ENCODE measurements at regions not wholly inside any gene's neighbourhood (a gene's known extent, or its start where the extent isn't known, plus 50 kb on each side); places are given as distances from the start of the nearest gene placed in this dataset.

DNA sequence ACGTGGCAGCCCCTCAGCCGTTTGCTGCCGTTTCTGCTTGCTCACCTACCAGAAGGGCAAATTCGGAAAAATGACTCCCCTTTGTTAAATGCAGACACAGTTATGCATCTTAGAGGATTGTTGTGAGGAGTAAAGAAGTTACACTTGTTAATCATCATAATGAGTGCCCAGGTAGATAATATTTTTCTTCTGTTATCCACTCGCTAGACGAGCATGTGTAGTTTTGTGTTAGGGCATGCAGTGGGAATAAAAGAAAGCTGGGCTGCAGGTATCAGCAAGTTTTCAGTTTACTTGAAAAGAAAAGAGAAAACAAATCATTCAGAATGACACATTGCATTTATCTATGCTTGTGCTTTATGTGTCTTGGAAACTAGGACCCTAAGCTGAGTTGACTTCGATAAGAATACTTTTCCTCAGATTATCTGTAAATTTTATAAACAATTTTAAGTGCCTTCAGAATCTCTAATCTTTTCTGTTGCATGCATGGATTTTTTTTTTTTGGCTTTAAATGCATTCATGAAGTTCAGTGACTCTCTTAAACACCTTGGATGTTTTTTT is 365.3 kb downstream of the QKI start (continued):
- TF ChIP-seq, protein P1, sequence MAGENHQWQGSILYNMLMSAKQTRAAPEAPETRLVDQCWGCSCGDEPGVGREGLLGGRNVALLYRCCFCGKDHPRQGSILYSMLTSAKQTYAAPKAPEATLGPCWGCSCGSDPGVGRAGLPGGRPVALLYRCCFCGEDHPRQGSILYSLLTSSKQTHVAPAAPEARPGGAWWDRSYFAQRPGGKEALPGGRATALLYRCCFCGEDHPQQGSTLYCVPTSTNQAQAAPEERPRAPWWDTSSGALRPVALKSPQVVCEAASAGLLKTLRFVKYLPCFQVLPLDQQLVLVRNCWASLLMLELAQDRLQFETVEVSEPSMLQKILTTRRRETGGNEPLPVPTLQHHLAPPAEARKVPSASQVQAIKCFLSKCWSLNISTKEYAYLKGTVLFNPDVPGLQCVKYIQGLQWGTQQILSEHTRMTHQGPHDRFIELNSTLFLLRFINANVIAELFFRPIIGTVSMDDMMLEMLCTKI (IDR thresholded peaks at IDR 0.05; ENCODE audit: partially characterized antibody), result no peak
- TF ChIP-seq MYC (IDR thresholded peaks at IDR 0.05; ENCODE audit: low read depth, low read length), result no peak
- TF ChIP-seq MYC (CRISPR knock-in tag; IDR thresholded peaks at IDR 0.05; ENCODE audit: borderline replicate concordance, low read depth), result no peak
- TF ChIP-seq NFYB (IDR thresholded peaks at IDR 0.05; ENCODE audit: extremely low read depth, insufficient read length), result no peak
- no peak for TF ChIP-seq CC2D1A (IDR thresholded peaks at IDR 0.05)
- TF ChIP-seq, protein P2, sequence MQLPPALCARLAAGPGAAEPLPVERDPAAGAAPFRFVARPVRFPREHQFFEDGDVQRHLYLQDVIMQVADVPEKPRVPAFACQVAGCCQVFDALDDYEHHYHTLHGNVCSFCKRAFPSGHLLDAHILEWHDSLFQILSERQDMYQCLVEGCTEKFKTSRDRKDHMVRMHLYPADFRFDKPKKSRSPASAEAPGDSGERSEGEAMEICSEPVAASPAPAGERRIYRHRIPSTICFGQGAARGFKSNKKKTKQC (CRISPR knock-in tag; IDR thresholded peaks at IDR 0.05), result no peak
- TF ChIP-seq ZNF699 (CRISPR knock-in tag; IDR thresholded peaks at IDR 0.05; ENCODE audit: insufficient replicate concordance), result no peak
- no peak for TF ChIP-seq U2AF2 (optimal IDR thresholded peaks at IDR 0.05; ENCODE audit: low read depth, low read length)
- no peak for TF ChIP-seq SAFB (IDR thresholded peaks at IDR 0.05; ENCODE audit: borderline replicate concordance, low read depth, low read length)
- TF ChIP-seq, protein P3, sequence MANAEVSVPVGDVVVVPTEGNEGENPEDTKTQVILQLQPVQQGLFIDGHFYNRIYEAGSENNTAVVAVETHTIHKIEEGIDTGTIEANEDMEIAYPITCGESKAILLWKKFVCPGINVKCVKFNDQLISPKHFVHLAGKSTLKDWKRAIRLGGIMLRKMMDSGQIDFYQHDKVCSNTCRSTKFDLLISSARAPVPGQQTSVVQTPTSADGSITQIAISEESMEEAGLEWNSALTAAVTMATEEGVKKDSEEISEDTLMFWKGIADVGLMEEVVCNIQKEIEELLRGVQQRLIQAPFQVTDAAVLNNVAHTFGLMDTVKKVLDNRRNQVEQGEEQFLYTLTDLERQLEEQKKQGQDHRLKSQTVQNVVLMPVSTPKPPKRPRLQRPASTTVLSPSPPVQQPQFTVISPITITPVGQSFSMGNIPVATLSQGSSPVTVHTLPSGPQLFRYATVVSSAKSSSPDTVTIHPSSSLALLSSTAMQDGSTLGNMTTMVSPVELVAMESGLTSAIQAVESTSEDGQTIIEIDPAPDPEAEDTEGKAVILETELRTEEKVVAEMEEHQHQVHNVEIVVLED (CRISPR knock-in tag; IDR thresholded peaks at IDR 0.05), result no peak
- no peak for TF ChIP-seq TCFL5 (CRISPR knock-in tag; conservative IDR thresholded peaks at IDR 0.05)
- no peak for TF ChIP-seq TRIM24 (IDR thresholded peaks at IDR 0.05)
- 0 out of 2 replicates have a peak, but pooled peaks have one; percentile 5 for TF ChIP-seq JUND (IDR thresholded peaks at IDR 0.05; ENCODE audit: borderline replicate concordance, low read depth, low read length)
- TF ChIP-seq JUND (tag; IDR thresholded peaks at IDR 0.05; ENCODE audit: borderline replicate concordance, low read depth, low read length), result no peak
- TF ChIP-seq GATAD2A (IDR thresholded peaks at IDR 0.05), result no peak
- no peak for TF ChIP-seq SP1 (CRISPR knock-in tag; IDR thresholded peaks at IDR 0.05)
- no peak for TF ChIP-seq BRD4 (IDR thresholded peaks at IDR 0.05)
- TF ChIP-seq POLR2H (tag; IDR thresholded peaks at IDR 0.05; ENCODE audit: low read depth), result no peak
- TF ChIP-seq CBX3 (IDR thresholded peaks at IDR 0.05; ENCODE audit: borderline replicate concordance in 1 of 2, low read length in 2 of 2), result no peak
- no peak for TF ChIP-seq RFX5 (IDR thresholded peaks at IDR 0.05; ENCODE audit: low read depth, low read length)
- no peak for TF ChIP-seq ZEB2 (IDR thresholded peaks at IDR 0.05)
- no peak for TF ChIP-seq EWSR1 (IDR thresholded peaks at IDR 0.05; ENCODE audit: borderline replicate concordance, low read depth, partially characterized antibody)
- TF ChIP-seq KLF16 (IDR thresholded peaks at IDR 0.05), result 0 out of 2 replicates have a peak, but pooled peaks have one; percentile 19
- no peak for TF ChIP-seq HCFC1 (IDR thresholded peaks at IDR 0.05; ENCODE audit: low read depth, low read length)
- TF ChIP-seq TGIF2 (CRISPR knock-in tag; IDR thresholded peaks at IDR 0.05), result no peak
- no peak for TF ChIP-seq MED1 (CRISPR knock-in tag; IDR thresholded peaks at IDR 0.05; ENCODE audit: borderline replicate concordance)

Measured in K562 (cell line).